HG03103 (cell line): ENCODE measurements at regions not wholly inside any gene's neighbourhood (a gene's known extent, or its start where the extent isn't known, plus 50 kb on each side); places are given as distances from the start of the nearest gene placed in this dataset.

Experiments used
- ATAC-seq: cut with Tn5 transposase; IDR thresholded peaks from one replicate; pipeline ENCODE4 v1.9.1; 2021; ENCODE audit warnings: low read depth; ENCODE audit not compliant: unreplicated experiment

- no peak for ATAC-seq
Measured at GRCh38 chr7:124989911-124990310, 60.3 kb upstream of the POT1 start.
